ENCODE measurements at regions not wholly inside any gene's neighbourhood (a gene's known extent, or its start where the extent isn't known, plus 50 kb on each side); places are given as distances from the start of the nearest gene placed in this dataset.

DNA sequence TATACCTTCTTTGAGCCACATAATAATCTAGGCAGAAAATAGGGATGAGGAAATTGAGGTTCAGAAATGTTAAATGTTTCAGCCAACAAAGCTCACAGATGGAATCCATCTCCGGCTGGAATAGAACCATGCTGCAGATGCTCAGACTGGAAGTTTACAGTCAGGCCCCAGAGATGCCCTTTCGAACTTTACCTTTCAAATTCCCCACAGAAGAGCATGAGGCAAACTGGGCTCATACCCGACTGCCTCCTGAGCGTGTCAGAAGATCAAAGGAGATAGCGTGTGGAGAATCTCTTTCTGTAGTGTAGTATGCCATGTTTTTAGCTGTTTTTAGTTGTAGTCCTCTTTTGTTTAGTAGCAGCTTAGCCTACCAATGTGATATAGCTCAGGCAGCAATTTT lies 72.0 kb upstream of the DAP start:
- no peak overlapping the region for H3K27ac ChIP-seq
- no peak for TF ChIP-seq CTCF (IDR thresholded peaks at IDR 0.05)
- no peak overlapping the region for H3K4me3 ChIP-seq
- H3K9me3 ChIP-seq = no peaks in the 10 kb centered on the region
- ATAC-seq (no peak), DNase-seq (no peak)
- WGBS, 3 donors = 24 to 27% (median 25%) methylated on average over 5 of the region's 5 CpGs
- no peaks in the 10 kb centered on the region for H3K36me3 ChIP-seq (ENCODE audit: insufficient read depth in 1 of 2, low read depth in 1 of 2)
- no peaks in the 10 kb centered on the region for H3K27me3 ChIP-seq (ENCODE audit: insufficient read depth in 3 of 3, low read length in 2 of 3)
- intact Hi-C loops (cut with DNase I) = no loop called here
- H3K4me1 ChIP-seq = no peaks in the 10 kb centered on the region

DNA sequence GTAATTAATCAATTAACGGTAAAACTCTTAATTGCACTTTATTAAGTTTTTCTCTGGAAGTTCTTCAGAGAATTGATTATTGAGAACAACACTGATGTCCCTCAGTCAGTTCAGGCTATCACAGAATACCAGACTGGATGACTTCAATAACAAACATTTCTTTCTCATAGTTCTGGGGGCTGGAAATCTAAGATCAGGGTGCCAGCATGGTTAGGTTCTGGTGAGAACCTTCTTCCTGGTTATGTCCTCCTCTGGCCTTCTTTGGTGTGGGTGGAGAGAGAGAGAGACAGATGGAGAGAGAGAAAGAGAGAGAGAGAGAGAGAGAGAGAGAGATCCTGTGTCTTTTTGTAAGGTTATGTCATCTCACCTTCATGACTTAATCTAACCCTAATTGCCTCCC lies 71.4 kb upstream of the DAP start:
- H3K4me1 ChIP-seq = no peaks in the 10 kb centered on the region
- H3K4me3 ChIP-seq = no peak overlapping the region
- no peaks in the 10 kb centered on the region for H3K27me3 ChIP-seq (ENCODE audit: insufficient read depth in 3 of 3, low read length in 2 of 3)
- H3K9me3 ChIP-seq = no peaks in the 10 kb centered on the region
- DNase-seq = no peak
- intact Hi-C loops (cut with DNase I) = no loop called here
- no peak overlapping the region for H3K27ac ChIP-seq
- H3K36me3 ChIP-seq (ENCODE audit: insufficient read depth in 1 of 2, low read depth in 1 of 2) = no peaks in the 10 kb centered on the region
- WGBS, 3 donors = 92 to 100% (median 100%) methylated on average over 1 of the region's 1 CpG
- no peak for TF ChIP-seq CTCF (IDR thresholded peaks at IDR 0.05)
- no peak for ATAC-seq

DNA sequence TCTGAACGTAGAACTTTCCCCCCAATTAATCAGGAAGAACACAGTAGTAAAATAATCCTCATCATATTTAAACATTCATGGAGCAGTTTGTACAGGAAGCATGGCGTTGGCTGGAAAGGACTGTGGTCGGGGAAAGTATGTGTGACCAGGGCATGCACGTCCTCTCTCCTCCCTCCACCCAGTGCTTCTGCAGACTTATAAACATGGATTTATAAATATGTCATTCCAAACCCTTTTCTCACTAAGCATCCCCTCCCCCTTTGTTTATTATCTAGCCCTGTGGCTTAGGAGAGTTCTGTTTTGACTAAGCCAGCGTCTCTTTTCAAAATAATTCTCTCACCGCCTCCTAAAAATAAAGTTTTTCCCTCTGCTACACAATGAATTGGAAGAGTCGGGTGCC lies 70.4 kb upstream of the DAP start:
- H3K27me3 ChIP-seq (ENCODE audit: insufficient read depth in 3 of 3, low read length in 2 of 3) = no peaks in the 10 kb centered on the region
- DNase-seq (no peak), ATAC-seq (no peak)
- no peak overlapping the region for H3K27ac ChIP-seq
- no peaks in the 10 kb centered on the region for H3K36me3 ChIP-seq (ENCODE audit: insufficient read depth in 1 of 2, low read depth in 1 of 2)
- 57 to 70% (median 59%) methylated on average over 7 of the region's 7 CpGs for WGBS, 3 donors
- no peak overlapping the region for H3K4me3 ChIP-seq
- intact Hi-C loops (cut with DNase I) = no loop called here
- no peak for TF ChIP-seq CTCF (IDR thresholded peaks at IDR 0.05)
- no peaks in the 10 kb centered on the region for H3K4me1 ChIP-seq
- H3K9me3 ChIP-seq = no peaks in the 10 kb centered on the region

- 61 to 78% (median 74%) methylated on average over 2 of the region's 2 CpGs for WGBS, 3 donors
- DNase-seq = no peak
- TF ChIP-seq CTCF (IDR thresholded peaks at IDR 0.05) = no peak
- Histone ChIP-seq H3K27me3 (ENCODE audit: insufficient read depth in 3 of 3, low read length in 2 of 3) (peaks cover 0 to 2% (median 0%) of the 10 kb centered on the region in 3 donors), H3K27ac (no peak overlapping the region), H3K36me3 (ENCODE audit: insufficient read depth in 1 of 2, low read depth in 1 of 2) (no peaks in the 10 kb centered on the region), H3K4me1 (no peaks in the 10 kb centered on the region), H3K4me3 (no peak overlapping the region), H3K9me3 (no peaks in the 10 kb centered on the region)
- intact Hi-C loops (cut with DNase I) = no loop called here
- no peak for ATAC-seq
Measured at GRCh38 chr5:10828241-10828640, 67.2 kb upstream of the DAP start.

DNA sequence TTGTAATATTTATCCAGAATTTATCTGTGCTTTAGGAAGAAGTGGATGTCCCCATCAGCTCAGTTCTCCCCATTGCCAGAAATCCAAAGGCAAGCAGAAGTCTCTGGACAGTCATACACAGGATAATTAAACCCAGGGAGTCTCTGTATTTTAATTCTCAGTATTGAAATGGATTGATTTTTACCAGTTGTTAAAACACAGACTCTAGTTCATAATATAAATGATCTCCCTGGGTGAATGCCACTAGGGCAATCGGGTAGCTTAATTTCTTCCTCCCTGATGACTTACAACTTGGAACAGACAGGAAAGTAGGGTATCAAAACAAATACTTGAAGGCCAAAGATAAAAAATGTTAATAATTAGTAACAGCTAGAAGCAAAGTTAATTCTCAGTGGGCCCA lies 66.5 kb upstream of the DAP start:
- ATAC-seq = no peak
- Histone ChIP-seq H3K27me3 (ENCODE audit: insufficient read depth in 3 of 3, low read length in 2 of 3) (peaks cover 0 to 2% (median 0%) of the 10 kb centered on the region in 3 donors), H3K27ac (no peak overlapping the region), H3K36me3 (ENCODE audit: insufficient read depth in 1 of 2, low read depth in 1 of 2) (no peaks in the 10 kb centered on the region), H3K4me3 (no peak overlapping the region), H3K4me1 (no peaks in the 10 kb centered on the region), H3K9me3 (no peaks in the 10 kb centered on the region)
- intact Hi-C loops (cut with DNase I) = no loop called here
- no peak for TF ChIP-seq CTCF (IDR thresholded peaks at IDR 0.05)
- 35 to 53% (median 52%) methylated on average over 1 of the region's 1 CpG for WGBS, 3 donors
- no peak for DNase-seq

Measured in psoas muscle (tissue), 7 donors.